Naive thymus-derived CD8-positive, alpha-beta T cell (primary cell): ENCODE measurements at regions not wholly inside any gene's neighbourhood (a gene's known extent, or its start where the extent isn't known, plus 50 kb on each side); places are given as distances from the start of the nearest gene placed in this dataset.

Experiments
- ATAC-seq, 2 donors: fragments of 150-1000 bp; cut with Tn5 transposase in 1 of 2; sonication (Bioruptor Pico), chemical (Tn5 transposase) in 1 of 2; 1 replicate in 1 of 2; 2 replicates in 1 of 2; pipeline ENCODE4 v1.10.0; 2021; ENCODE audit warnings: mild to moderate bottlenecking in 2 of 2, moderate library complexity in 2 of 2
- POLR2A ChIA-PET: fragments of 350-600 bp; sonication (Branson Sonifier 250); formaldehyde crosslinking; loops from one replicate; lab custom pipeline; 2021; ENCODE audit warnings: antibody characterized with exemption; lab: Charles Lee
- DNase-seq, 10 donors: peaks; one replicate each; pipeline versions ENCODE4 v3.0.0 to v3.0.0-alpha.2; 2020 to 2022
- H3K27ac Mint-ChIP-seq, 10 donors: one replicate each; pipeline ENCODE4 v1.8.0; 2020 to 2022; ENCODE audit warnings: mild to moderate bottlenecking in 10 of 10, mixed read lengths in 10 of 10, moderate library complexity in 4 of 10, inconsistent platforms in 1 of 10
- H3K27me3 Mint-ChIP-seq, 5 donors: one replicate each; pipeline ENCODE4 v1.8.0; 2021 to 2022; ENCODE audit warnings: mixed read lengths in 5 of 5
- H3K36me3 Mint-ChIP-seq, 3 donors: one replicate each; pipeline ENCODE4 v1.8.0; 2020 to 2022; ENCODE audit warnings: mixed read lengths in 3 of 3, mild to moderate bottlenecking in 2 of 3, inconsistent platforms in 1 of 3
- H3K4me1 Mint-ChIP-seq, 4 donors: one replicate each; pipeline ENCODE4 v1.8.0; 2021 to 2022; ENCODE audit warnings: mixed read lengths in 4 of 4
- H3K4me3 Mint-ChIP-seq, 10 donors: one replicate each; pipeline ENCODE4 v1.8.0; 2020 to 2022; ENCODE audit warnings: mild to moderate bottlenecking in 10 of 10, mixed read lengths in 10 of 10, moderate library complexity in 6 of 10, inconsistent platforms in 1 of 10
- H3K9me3 Mint-ChIP-seq, 9 donors: one replicate each; pipeline ENCODE4 v1.8.0; 2020 to 2022; ENCODE audit warnings: mixed read lengths in 9 of 9, mild to moderate bottlenecking in 3 of 9, inconsistent platforms in 1 of 9, moderate library complexity in 1 of 9

GRCh38 chr1:56399795-56400194, 179.6 kb downstream of the PLPP3 start:
- POLR2A ChIA-PET = no interaction called here
- H3K4me3 Mint-ChIP-seq = no peak overlapping the region
- H3K27me3 Mint-ChIP-seq = peaks cover 2 to 20% (median 4%) of the 10 kb centered on the region in 5 donors
- no peaks in the 10 kb centered on the region for H3K36me3 Mint-ChIP-seq
- DNase-seq (no peak), ATAC-seq (no peak)
- H3K4me1 Mint-ChIP-seq = peaks cover 0 to 11% (median 0%) of the 10 kb centered on the region in 4 donors
- peaks cover 0 to 3% (median 0%) of the 10 kb centered on the region in 9 donors for H3K9me3 Mint-ChIP-seq
- H3K27ac Mint-ChIP-seq = no peak overlapping the region

DNA sequence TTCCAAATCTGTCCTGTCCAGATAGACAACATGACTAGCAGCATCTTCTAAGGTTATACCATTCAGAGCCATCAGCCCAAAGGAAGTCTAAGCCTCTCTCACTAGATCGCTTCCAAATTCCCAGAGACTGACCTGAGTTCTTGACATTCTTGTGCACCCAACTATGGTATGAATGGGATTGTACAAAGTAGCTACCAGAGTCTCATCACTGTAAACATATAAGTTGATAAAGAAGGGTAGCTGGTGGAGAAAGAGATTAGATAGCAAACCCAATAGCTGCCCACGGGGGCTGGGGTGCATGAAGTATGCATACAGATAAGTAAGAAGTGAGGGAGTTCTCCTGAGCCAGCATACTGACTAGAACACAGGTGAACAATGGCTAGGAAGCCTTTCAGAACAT, 180.0 kb downstream of the PLPP3 start:
- ATAC-seq (no peak), DNase-seq (no peak)
- Mint-ChIP-seq H3K9me3 (peaks cover 0 to 3% (median 0%) of the 10 kb centered on the region in 9 donors), H3K36me3 (no peaks in the 10 kb centered on the region), H3K4me1 (peaks cover 0 to 7% (median 0%) of the 10 kb centered on the region in 4 donors), H3K27ac (no peak overlapping the region), H3K4me3 (no peak overlapping the region), H3K27me3 (peaks cover 4 to 20% (median 5%) of the 10 kb centered on the region in 5 donors)
- POLR2A ChIA-PET = no interaction called here

GRCh38 chr1:56397811-56398231, 181.5 kb downstream of the PLPP3 start:
- peaks cover 0 to 3% (median 0%) of the 10 kb centered on the region in 9 donors for H3K9me3 Mint-ChIP-seq
- H3K4me1 Mint-ChIP-seq = peaks cover 0 to 4% (median 0%) of the 10 kb centered on the region in 4 donors
- no peak overlapping the region for H3K4me3 Mint-ChIP-seq
- H3K27ac Mint-ChIP-seq = no peak overlapping the region
- POLR2A ChIA-PET = no interaction called here
- DNase-seq (no peak), ATAC-seq (no peak)
- H3K36me3 Mint-ChIP-seq = no peaks in the 10 kb centered on the region
- H3K27me3 Mint-ChIP-seq = peaks cover 4 to 20% (median 5%) of the 10 kb centered on the region in 5 donors

GRCh38 chr1:56397409-56397808, 182.0 kb downstream of the PLPP3 start:
- Mint-ChIP-seq H3K9me3 (peaks cover 0 to 3% (median 0%) of the 10 kb centered on the region in 9 donors), H3K36me3 (no peaks in the 10 kb centered on the region), H3K27ac (no peak overlapping the region), H3K4me1 (peaks cover 0 to 4% (median 0%) of the 10 kb centered on the region in 4 donors), H3K4me3 (no peak overlapping the region), H3K27me3 (peaks cover 4 to 20% (median 5%) of the 10 kb centered on the region in 5 donors)
- DNase-seq = no peak
- POLR2A ChIA-PET = no interaction called here
- no peak for ATAC-seq

- H3K27me3 Mint-ChIP-seq = peaks cover 4 to 20% (median 5%) of the 10 kb centered on the region in 5 donors
- peaks cover 0 to 4% (median 0%) of the 10 kb centered on the region in 4 donors for H3K4me1 Mint-ChIP-seq
- H3K9me3 Mint-ChIP-seq = peaks cover 0 to 3% (median 0%) of the 10 kb centered on the region in 9 donors
- no peak overlapping the region for H3K27ac Mint-ChIP-seq
- ATAC-seq (no peak), DNase-seq (no peak)
- no peaks in the 10 kb centered on the region for H3K36me3 Mint-ChIP-seq
- H3K4me3 Mint-ChIP-seq = no peak overlapping the region
- POLR2A ChIA-PET = no interaction called here
Observed at GRCh38 chr1:56396581-56396980, 182.8 kb downstream of the PLPP3 start.

GRCh38 chr1:56395776-56396175, 183.6 kb downstream of the PLPP3 start:
- Mint-ChIP-seq H3K4me1 (no peaks in the 10 kb centered on the region), H3K9me3 (peaks cover 0 to 2% (median 0%) of the 10 kb centered on the region in 9 donors), H3K4me3 (no peak overlapping the region), H3K36me3 (no peaks in the 10 kb centered on the region), H3K27me3 (peaks cover 4 to 20% (median 6%) of the 10 kb centered on the region in 5 donors), H3K27ac (no peak overlapping the region)
- POLR2A ChIA-PET = no interaction called here
- DNase-seq = no peak
- no peak for ATAC-seq

GRCh38 chr1:56394298-56394697, 185.1 kb downstream of the PLPP3 start:
- Mint-ChIP-seq H3K27me3 (peaks cover 4 to 20% (median 6%) of the 10 kb centered on the region in 5 donors), H3K27ac (no peak overlapping the region), H3K4me1 (no peaks in the 10 kb centered on the region), H3K4me3 (no peak overlapping the region), H3K9me3 (peaks cover 0 to 2% (median 0%) of the 10 kb centered on the region in 9 donors), H3K36me3 (no peaks in the 10 kb centered on the region)
- POLR2A ChIA-PET = no interaction called here
- no peak for DNase-seq
- no peak for ATAC-seq

DNA sequence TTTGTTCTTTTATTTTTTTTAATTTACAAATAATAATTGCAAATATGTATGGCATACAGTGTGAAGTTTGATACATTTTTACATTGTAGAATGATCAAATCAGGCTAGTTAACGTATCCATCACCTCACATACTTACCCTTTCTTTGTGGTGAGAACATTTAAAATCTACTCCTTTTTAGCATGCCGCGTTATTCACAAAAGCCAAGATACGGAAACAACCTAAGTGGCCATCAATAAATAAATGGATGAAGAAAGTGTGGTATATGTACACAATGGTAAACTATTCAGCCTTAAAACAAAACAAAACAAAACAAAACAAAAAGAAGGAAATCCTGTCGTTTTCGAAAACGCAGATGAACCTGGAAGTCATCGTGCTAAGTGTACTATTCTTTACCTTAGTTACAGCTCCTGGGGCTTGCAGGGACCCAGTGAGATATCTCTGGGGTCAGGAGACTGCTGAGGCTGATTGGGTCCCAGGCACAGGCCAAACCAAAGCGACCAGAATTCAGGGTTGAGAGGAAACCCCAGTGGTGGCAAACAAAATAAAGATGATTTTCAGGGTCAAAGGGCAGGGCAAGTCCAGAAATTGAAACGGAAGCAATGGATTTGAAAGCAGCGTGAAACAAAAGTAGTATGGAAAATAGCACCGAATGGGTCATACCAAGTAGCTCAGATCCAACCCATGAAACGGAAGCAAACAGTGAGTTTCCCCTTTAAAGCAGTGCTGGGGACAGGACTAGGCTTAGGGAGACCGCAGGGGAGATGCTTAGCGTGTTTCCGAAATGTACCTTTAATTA, 188.2 kb downstream of the PLPP3 start:
- H3K4me1 Mint-ChIP-seq = no peaks in the 10 kb centered on the region
- no peak overlapping the region for H3K4me3 Mint-ChIP-seq
- peaks cover under 1 to 4% (median 3%) of the 10 kb centered on the region in 5 donors for H3K27me3 Mint-ChIP-seq
- POLR2A ChIA-PET = no interaction called here
- H3K9me3 Mint-ChIP-seq = no peaks in the 10 kb centered on the region
- ATAC-seq (no peak), DNase-seq (no peak)
- H3K27ac Mint-ChIP-seq = no peak overlapping the region
- no peaks in the 10 kb centered on the region for H3K36me3 Mint-ChIP-seq

DNA sequence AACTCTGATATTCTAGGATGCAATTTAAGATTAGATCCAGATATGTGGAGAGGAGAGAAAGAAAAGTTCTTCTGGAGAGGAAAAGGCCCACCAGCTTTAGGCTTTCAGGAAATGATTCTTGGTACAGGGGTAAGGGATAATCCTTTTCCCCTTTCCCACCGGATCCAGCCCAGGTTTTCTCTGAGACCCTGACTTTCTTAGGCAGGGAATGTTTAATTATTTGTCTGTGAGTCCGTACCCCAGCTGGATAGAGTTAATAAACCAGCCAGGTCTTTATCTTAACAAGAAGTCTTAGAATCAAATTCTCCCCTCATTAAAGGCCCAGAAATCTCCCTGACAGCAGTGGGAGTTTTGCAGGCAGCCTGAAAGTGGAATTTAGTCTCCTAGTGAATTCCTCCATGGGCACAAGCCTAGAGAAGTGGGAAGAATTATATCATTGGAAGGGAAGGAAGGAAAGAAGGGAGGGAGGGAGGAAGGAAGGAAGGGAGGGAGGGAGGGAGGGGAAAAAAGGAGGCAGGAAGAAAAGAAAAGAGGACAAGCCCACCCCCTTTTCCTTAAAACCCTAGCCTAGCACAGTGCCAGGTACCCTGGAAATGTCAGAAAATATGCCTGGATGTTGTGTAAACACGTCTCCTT, 189.0 kb downstream of the PLPP3 start:
- DNase-seq = no peak
- H3K27me3 Mint-ChIP-seq = peaks cover 0 to 4% (median 3%) of the 10 kb centered on the region in 5 donors
- H3K4me3 Mint-ChIP-seq = no peak overlapping the region
- no peak overlapping the region for H3K27ac Mint-ChIP-seq
- POLR2A ChIA-PET = no interaction called here
- no peak for ATAC-seq
- H3K4me1 Mint-ChIP-seq = no peaks in the 10 kb centered on the region
- H3K9me3 Mint-ChIP-seq = no peaks in the 10 kb centered on the region
- H3K36me3 Mint-ChIP-seq = no peaks in the 10 kb centered on the region

DNA sequence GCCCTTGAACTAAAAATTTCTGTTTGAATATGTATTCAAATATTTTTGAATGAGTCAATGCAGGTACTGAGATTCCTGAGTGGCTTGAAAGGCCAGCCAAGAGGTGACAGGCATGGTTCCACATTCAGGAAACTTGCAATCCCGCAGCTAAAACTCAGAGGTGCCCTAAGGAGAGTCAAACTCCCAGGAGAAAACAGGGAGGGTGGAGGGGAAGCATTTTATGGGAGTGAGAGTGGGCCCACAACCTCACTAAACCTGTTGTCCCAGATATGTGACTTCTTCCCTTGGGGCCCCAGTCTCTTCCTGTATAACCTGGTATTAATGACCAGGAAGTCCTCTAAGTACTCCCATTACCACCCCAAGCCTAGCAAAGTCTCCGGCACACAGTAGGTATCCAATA, 189.6 kb downstream of the PLPP3 start:
- no peaks in the 10 kb centered on the region for H3K36me3 Mint-ChIP-seq
- no peaks in the 10 kb centered on the region for H3K9me3 Mint-ChIP-seq
- ATAC-seq = no peak
- POLR2A ChIA-PET = no interaction called here
- DNase-seq = no peak
- peaks cover 0 to 4% (median 3%) of the 10 kb centered on the region in 5 donors for H3K27me3 Mint-ChIP-seq
- H3K4me3 Mint-ChIP-seq = no peak overlapping the region
- H3K27ac Mint-ChIP-seq = no peak overlapping the region
- no peaks in the 10 kb centered on the region for H3K4me1 Mint-ChIP-seq

GRCh38 chr1:56387071-56387740, 192.2 kb downstream of the PLPP3 start:
- H3K4me3 Mint-ChIP-seq = no peak overlapping the region
- POLR2A ChIA-PET = no interaction called here

GRCh38 chr1:56385314-56385713, 194.0 kb downstream of the PLPP3 start:
- POLR2A ChIA-PET = no interaction called here
- no peak for DNase-seq
- H3K9me3 Mint-ChIP-seq = no peaks in the 10 kb centered on the region
- no peaks in the 10 kb centered on the region for H3K27me3 Mint-ChIP-seq
- H3K36me3 Mint-ChIP-seq = no peaks in the 10 kb centered on the region
- H3K4me3 Mint-ChIP-seq = no peak overlapping the region
- no peaks in the 10 kb centered on the region for H3K4me1 Mint-ChIP-seq
- H3K27ac Mint-ChIP-seq = no peak overlapping the region
- ATAC-seq = no peak

More at GRCh38 chr1:56387071-56387740, 192.2 kb downstream of the PLPP3 start:
- DNase-seq = no peak
- H3K27me3 Mint-ChIP-seq = peaks cover 0 to 1% (median 0%) of the 10 kb centered on the region in 5 donors
- ATAC-seq = no peak
- no peaks in the 10 kb centered on the region for H3K9me3 Mint-ChIP-seq
- H3K36me3 Mint-ChIP-seq = no peaks in the 10 kb centered on the region
- no peak overlapping the region for H3K27ac Mint-ChIP-seq
- H3K4me1 Mint-ChIP-seq = no peaks in the 10 kb centered on the region

DNA sequence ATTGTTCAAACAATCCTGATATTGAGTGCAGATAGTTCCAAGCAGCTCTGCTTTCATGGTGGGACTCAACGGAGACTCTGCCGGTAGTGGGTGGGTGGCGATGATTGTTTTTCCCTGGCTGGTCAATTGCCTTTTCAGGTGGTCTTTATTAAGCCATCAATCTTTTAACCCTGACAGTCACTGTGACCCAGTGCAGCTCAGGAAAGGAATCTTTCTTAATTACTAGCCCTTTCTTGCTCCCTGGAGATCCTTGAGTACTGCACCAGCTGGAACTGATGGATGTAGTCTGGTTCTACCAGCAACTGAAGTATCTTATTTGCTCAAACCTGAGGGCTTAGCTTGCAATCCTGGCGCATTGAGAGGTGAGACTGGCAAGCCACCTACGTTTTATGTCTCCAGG, 196.4 kb downstream of the PLPP3 start:
- H3K4me1 Mint-ChIP-seq = no peaks in the 10 kb centered on the region
- H3K27ac Mint-ChIP-seq = no peak overlapping the region
- no peaks in the 10 kb centered on the region for H3K36me3 Mint-ChIP-seq
- POLR2A ChIA-PET = no interaction called here
- ATAC-seq (no peak), DNase-seq (no peak)
- H3K4me3 Mint-ChIP-seq = no peak overlapping the region
- no peaks in the 10 kb centered on the region for H3K9me3 Mint-ChIP-seq
- H3K27me3 Mint-ChIP-seq = no peaks in the 10 kb centered on the region
